GM12864 (cell line): ENCODE measurements at regions not wholly inside any gene's neighbourhood (a gene's known extent, or its start where the extent isn't known, plus 50 kb on each side); places are given as distances from the start of the nearest gene placed in this dataset.
A peak's percentile ranks its signal among the peaks of the same experiment; 100 is the strongest.

Experiments used
- DNase-seq: peaks from one replicate; pipeline ENCODE4 v3.0.0-alpha.2; 2011; ENCODE audit warnings: low read depth
- H3K4me3 ChIP-seq: 2 replicates; pipeline ENCODE4 v1.5.1; 2011; ENCODE audit warnings: mild to moderate bottlenecking, low read depth, low read length, control low read depth
- CTCF ChIP-seq: IDR thresholded peaks from 2 replicates; pipeline ENCODE4 v1.5.1; 2011; ENCODE audit warnings: low read depth, mild to moderate bottlenecking, moderate library complexity, low read length, control low read depth, inconsistent platforms; ENCODE audit errors: missing control alignments

- no peak for TF ChIP-seq CTCF
- no peak overlapping the region for H3K4me3 ChIP-seq
- DNase-seq = no peak
Observed at GRCh38 chr7:15041226-15041625, 138.7 kb upstream of the DGKB start.

GRCh38 chr7:15035814-15036213 lies 133.3 kb upstream of the DGKB start:
- no peak for DNase-seq

GRCh38 chr7:15033039-15033438 lies 130.5 kb upstream of the DGKB start:
- TF ChIP-seq CTCF = no peak
- DNase-seq = no peak
- no peak overlapping the region for H3K4me3 ChIP-seq

More at GRCh38 chr7:15035814-15036213, 133.3 kb upstream of the DGKB start:
- no peak overlapping the region for H3K4me3 ChIP-seq
- TF ChIP-seq CTCF = no peak

- DNase-seq = no peak
- no peak for TF ChIP-seq CTCF
- no peak overlapping the region for H3K4me3 ChIP-seq
Observed at GRCh38 chr7:15018981-15019380, 116.4 kb upstream of the DGKB start.

GRCh38 chr7:15016766-15017165 lies 114.2 kb upstream of the DGKB start:
- H3K4me3 ChIP-seq = no peak overlapping the region
- no peak for DNase-seq
- no peak for TF ChIP-seq CTCF

GRCh38 chr7:15016315-15016667 lies 113.7 kb upstream of the DGKB start:
- no peak overlapping the region for H3K4me3 ChIP-seq
- no peak for TF ChIP-seq CTCF
- DNase-seq = no peak

- peak; percentile 4 for DNase-seq
- no peak overlapping the region for H3K4me3 ChIP-seq
- TF ChIP-seq CTCF = peak; percentile 40
Observed at GRCh38 chr7:15015545-15016314, 113.2 kb upstream of the DGKB start.
